ENCODE measurements at regions not wholly inside any gene's neighbourhood (a gene's known extent, or its start where the extent isn't known, plus 50 kb on each side); places are given as distances from the start of the nearest gene placed in this dataset.

- TF ChIP-seq, protein P1, sequence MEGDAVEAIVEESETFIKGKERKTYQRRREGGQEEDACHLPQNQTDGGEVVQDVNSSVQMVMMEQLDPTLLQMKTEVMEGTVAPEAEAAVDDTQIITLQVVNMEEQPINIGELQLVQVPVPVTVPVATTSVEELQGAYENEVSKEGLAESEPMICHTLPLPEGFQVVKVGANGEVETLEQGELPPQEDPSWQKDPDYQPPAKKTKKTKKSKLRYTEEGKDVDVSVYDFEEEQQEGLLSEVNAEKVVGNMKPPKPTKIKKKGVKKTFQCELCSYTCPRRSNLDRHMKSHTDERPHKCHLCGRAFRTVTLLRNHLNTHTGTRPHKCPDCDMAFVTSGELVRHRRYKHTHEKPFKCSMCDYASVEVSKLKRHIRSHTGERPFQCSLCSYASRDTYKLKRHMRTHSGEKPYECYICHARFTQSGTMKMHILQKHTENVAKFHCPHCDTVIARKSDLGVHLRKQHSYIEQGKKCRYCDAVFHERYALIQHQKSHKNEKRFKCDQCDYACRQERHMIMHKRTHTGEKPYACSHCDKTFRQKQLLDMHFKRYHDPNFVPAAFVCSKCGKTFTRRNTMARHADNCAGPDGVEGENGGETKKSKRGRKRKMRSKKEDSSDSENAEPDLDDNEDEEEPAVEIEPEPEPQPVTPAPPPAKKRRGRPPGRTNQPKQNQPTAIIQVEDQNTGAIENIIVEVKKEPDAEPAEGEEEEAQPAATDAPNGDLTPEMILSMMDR (IDR thresholded peaks at IDR 0.05), result no peak
- no peak for TF ChIP-seq POLR2A (IDR thresholded peaks at IDR 0.05)
These were observed 217.1 kb upstream of the LDB2 start for GRCh38 chr4:17115583-17115982.
